ENCODE measurements at regions not wholly inside any gene's neighbourhood (a gene's known extent, or its start where the extent isn't known, plus 50 kb on each side); places are given as distances from the start of the nearest gene placed in this dataset.

- no peak for DNase-seq (ENCODE audit: low spot score)
These were observed 159.4 kb upstream of the SMAD3 start for GRCh38 chr15:66905954-66906353.

GRCh38 chr15:66906668-66907614 lies 158.5 kb upstream of the SMAD3 start:
- no peak for DNase-seq (ENCODE audit: low spot score)

GRCh38 chr15:66907826-66908743 lies 157.3 kb upstream of the SMAD3 start:
- no peak for DNase-seq (ENCODE audit: low spot score)

- no peak for DNase-seq (ENCODE audit: low spot score)
These were observed 156.7 kb upstream of the SMAD3 start for GRCh38 chr15:66908744-66909095.

GRCh38 chr15:66909381-66909890 lies 156.0 kb upstream of the SMAD3 start:
- DNase-seq (ENCODE audit: low spot score): no peak

- no peak for DNase-seq (ENCODE audit: low spot score)
These were observed 154.2 kb upstream of the SMAD3 start for GRCh38 chr15:66911131-66911700.

- no peak for DNase-seq (ENCODE audit: low spot score)
These were observed 153.4 kb upstream of the SMAD3 start for GRCh38 chr15:66912001-66912400.

GRCh38 chr15:66912441-66912840 lies 153.0 kb upstream of the SMAD3 start:
- no peak for DNase-seq (ENCODE audit: low spot score)

- no peak for DNase-seq (ENCODE audit: low spot score)
These were observed 147.4 kb upstream of the SMAD3 start for GRCh38 chr15:66917904-66918448.

GRCh38 chr15:66919421-66919820 lies 146.0 kb upstream of the SMAD3 start:
- DNase-seq (ENCODE audit: low spot score): no peak

GRCh38 chr15:66921319-66921915 lies 144.0 kb upstream of the SMAD3 start:
- no peak for DNase-seq (ENCODE audit: low spot score)

GRCh38 chr15:66922608-66923007 lies 142.8 kb upstream of the SMAD3 start:
- no peak for DNase-seq (ENCODE audit: low spot score)

GRCh38 chr15:66923438-66923881 lies 141.9 kb upstream of the SMAD3 start:
- no peak for DNase-seq (ENCODE audit: low spot score)

- DNase-seq (ENCODE audit: low spot score): no peak
These were observed 140.5 kb upstream of the SMAD3 start for GRCh38 chr15:66924889-66925288.

GRCh38 chr15:66925721-66926120 lies 139.7 kb upstream of the SMAD3 start:
- no peak for DNase-seq (ENCODE audit: low spot score)

- DNase-seq (ENCODE audit: low spot score): no peak
These were observed 138.0 kb upstream of the SMAD3 start for GRCh38 chr15:66927201-66928077.

- no peak for DNase-seq (ENCODE audit: low spot score)
These were observed 137.3 kb upstream of the SMAD3 start for GRCh38 chr15:66928101-66928500.

GRCh38 chr15:66928784-66929183 lies 136.6 kb upstream of the SMAD3 start:
- no peak for DNase-seq (ENCODE audit: low spot score)

- DNase-seq (ENCODE audit: low spot score): no peak
These were observed 135.5 kb upstream of the SMAD3 start for GRCh38 chr15:66929843-66930402.

Measured in hematopoietic multipotent progenitor cell treated with erythropoietin and hydrocortisone succinate and interleukin-3 and kit ligand, for 17 days (in vitro differentiated cells).